ENCODE measurements at regions not wholly inside any gene's neighbourhood (a gene's known extent, or its start where the extent isn't known, plus 50 kb on each side); places are given as distances from the start of the nearest gene placed in this dataset.
"Not testable (repeated sequence)": the region's sequence is repeated elsewhere in the genome, so short reads cannot be mapped to it uniquely, and the experiment has no call there.

DNA sequence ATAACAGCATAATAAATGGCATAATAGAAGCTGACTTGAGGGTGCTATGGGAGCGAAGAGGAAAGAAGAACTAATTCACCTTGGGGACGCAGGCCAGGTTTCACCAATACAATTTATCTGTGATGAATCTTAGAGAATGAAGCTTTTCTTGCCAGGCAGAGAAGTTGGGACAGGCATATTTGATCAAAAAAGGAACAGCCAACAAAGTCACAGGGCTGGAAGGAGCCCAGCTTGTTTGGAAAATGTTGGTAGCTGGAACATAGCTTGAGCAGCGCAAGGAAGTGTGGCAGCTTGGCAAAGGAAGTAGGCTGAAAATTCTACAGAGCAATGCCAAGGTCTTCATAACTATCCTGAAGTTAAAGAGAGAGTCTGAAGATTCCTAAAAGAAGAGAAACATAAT, 181.5 kb upstream of the OR13F1 start:
- no peak overlapping the region for H3K9ac ChIP-seq (ENCODE audit: extremely low read depth, insufficient read length, low read length)
- H3K9me3 ChIP-seq (ENCODE audit: control insufficient read depth, low read depth, low read length): no peaks in the 10 kb centered on the region
- WGBS (ENCODE audit: extremely low coverage, insufficient read length, low lambda C conversion rate): no CpG with 5 or more reads among the region's 3 CpGs
- H3K4me1 ChIP-seq (ENCODE audit: insufficient read depth, low read length): no peaks in the 10 kb centered on the region
- peak overlapping the region in 1 of 3 experiments; percentile 20; a peak in 1 of 7 replicates for H3K27ac Mint-ChIP-seq
- H2BK120ac ChIP-seq (ENCODE audit: low read depth, low read length, poor library complexity, severe bottlenecking): no peak overlapping the region
- no peak overlapping the region for H2AK5ac ChIP-seq (ENCODE audit: insufficient read length, low read length)
- H4K5ac ChIP-seq (ENCODE audit: insufficient read length, low read depth, low read length): no peak overlapping the region
- H4K91ac ChIP-seq (ENCODE audit: insufficient read length, low read depth, low read length): no peak overlapping the region
- H2BK20ac ChIP-seq (ENCODE audit: low read depth, low read length, poor library complexity, severe bottlenecking): no peak overlapping the region
- H3T11ph ChIP-seq (ENCODE audit: low read length): no peak overlapping the region
- H2BK15ac ChIP-seq (ENCODE audit: low read depth, low read length): no peak overlapping the region
- H3K4ac ChIP-seq (ENCODE audit: low read depth, low read length): no peak overlapping the region
- H3K4me3 Mint-ChIP-seq: no peak overlapping the region
- H3K14ac ChIP-seq (ENCODE audit: insufficient read depth, low read length): no peak overlapping the region
- no peak for DNase-seq
- no peaks in the 10 kb centered on the region for H3K23me2 ChIP-seq (ENCODE audit: insufficient read length, low read depth, low read length, poor library complexity, severe bottlenecking)
- H3K56ac ChIP-seq (ENCODE audit: insufficient read length, low read depth, low read length): no peak overlapping the region
- no peak overlapping the region for H4K8ac ChIP-seq (replicated peaks; ENCODE audit: insufficient read length, low read depth, low read length)
- no peaks in the 10 kb centered on the region for H3K79me2 ChIP-seq (ENCODE audit: insufficient read depth, low read length)
- H3K9me3 Mint-ChIP-seq: no peaks in the 10 kb centered on the region
- H2BK5ac ChIP-seq (ENCODE audit: insufficient read length, low read length): no peak overlapping the region
- H3K4me2 ChIP-seq (ENCODE audit: insufficient read depth, insufficient read length, low read length): no peak overlapping the region
- H3K79me1 ChIP-seq (ENCODE audit: insufficient read depth, low read depth, low read length, poor library complexity, severe bottlenecking): no peaks in the 10 kb centered on the region
- H3K36me3 Mint-ChIP-seq (ENCODE audit: insufficient read depth in 1 of 3, low read depth in 3 of 3): no peaks in the 10 kb centered on the region; a peak in 1 of 7 replicates
- peaks cover 1% of the 10 kb centered on the region; the same call in 1 of the 2 replicates for H3K27me3 Mint-ChIP-seq (ENCODE audit: low read depth)
- H2BK12ac ChIP-seq (ENCODE audit: insufficient read length, low read depth, low read length): no peak overlapping the region
- no peak overlapping the region for H2AFZ ChIP-seq (ENCODE audit: low read length)
- no peaks in the 10 kb centered on the region for H3K27me3 ChIP-seq (ENCODE audit: insufficient read depth, low read length)
- H4K20me1 ChIP-seq (ENCODE audit: control insufficient read depth, insufficient read depth, insufficient read length): no peaks in the 10 kb centered on the region
- no peak overlapping the region for H3K27ac ChIP-seq (ENCODE audit: insufficient read length, low read depth, low read length)
- no peak overlapping the region for H3K18ac ChIP-seq (ENCODE audit: insufficient read length, low read depth, low read length)
- H3K4me1 Mint-ChIP-seq: 0 out of 4 replicates have a peak, but pooled peaks cover 0 to 2% of the 10 kb centered on the region in 2 experiments
- TF ChIP-seq, protein P1, sequence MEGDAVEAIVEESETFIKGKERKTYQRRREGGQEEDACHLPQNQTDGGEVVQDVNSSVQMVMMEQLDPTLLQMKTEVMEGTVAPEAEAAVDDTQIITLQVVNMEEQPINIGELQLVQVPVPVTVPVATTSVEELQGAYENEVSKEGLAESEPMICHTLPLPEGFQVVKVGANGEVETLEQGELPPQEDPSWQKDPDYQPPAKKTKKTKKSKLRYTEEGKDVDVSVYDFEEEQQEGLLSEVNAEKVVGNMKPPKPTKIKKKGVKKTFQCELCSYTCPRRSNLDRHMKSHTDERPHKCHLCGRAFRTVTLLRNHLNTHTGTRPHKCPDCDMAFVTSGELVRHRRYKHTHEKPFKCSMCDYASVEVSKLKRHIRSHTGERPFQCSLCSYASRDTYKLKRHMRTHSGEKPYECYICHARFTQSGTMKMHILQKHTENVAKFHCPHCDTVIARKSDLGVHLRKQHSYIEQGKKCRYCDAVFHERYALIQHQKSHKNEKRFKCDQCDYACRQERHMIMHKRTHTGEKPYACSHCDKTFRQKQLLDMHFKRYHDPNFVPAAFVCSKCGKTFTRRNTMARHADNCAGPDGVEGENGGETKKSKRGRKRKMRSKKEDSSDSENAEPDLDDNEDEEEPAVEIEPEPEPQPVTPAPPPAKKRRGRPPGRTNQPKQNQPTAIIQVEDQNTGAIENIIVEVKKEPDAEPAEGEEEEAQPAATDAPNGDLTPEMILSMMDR (conservative IDR thresholded peaks at IDR 0.05): no peak
- no peak overlapping the region for H3K23ac ChIP-seq (ENCODE audit: insufficient read length, low read depth, low read length)

DNA sequence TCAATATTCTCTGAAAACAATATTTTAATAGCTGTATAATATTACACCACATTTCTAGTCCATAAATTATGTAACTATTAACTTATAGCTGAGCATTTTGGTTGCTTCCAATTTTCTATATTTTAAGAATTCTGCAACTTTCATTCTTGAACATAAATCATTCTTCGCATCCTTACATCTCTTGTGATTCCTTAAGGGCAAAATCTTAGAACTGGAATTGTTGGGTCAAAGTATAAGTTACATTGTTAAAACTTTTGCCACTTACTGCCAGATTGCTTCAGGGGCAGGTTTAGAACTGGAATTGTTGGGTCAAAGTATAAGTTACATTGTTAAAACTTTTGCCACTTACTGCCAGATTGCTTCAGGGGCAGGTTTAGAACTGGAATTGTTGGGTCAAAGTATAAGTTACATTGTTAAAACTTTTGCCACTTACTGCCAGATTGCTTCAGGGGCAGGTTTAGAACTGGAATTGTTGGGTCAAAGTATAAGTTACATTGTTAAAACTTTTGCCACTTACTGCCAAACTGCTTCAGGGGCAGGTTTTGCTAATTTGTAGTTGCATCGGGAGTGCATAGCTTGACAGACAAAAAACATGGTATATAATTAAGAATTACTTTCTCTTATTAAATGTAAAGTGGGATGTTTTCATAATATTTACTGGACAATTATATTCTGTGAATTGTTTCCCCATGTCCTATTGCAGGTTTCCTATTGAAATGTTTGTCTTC, 179.9 kb upstream of the OR13F1 start:
- H2AFZ ChIP-seq (ENCODE audit: low read length); H3K23ac ChIP-seq (ENCODE audit: insufficient read length, low read depth, low read length); H4K91ac ChIP-seq (ENCODE audit: insufficient read length, low read depth, low read length); H3K4me1 Mint-ChIP-seq; H3K9me3 ChIP-seq (ENCODE audit: control insufficient read depth, low read depth, low read length); H4K8ac ChIP-seq (replicated peaks; ENCODE audit: insufficient read length, low read depth, low read length); H3K14ac ChIP-seq (ENCODE audit: insufficient read depth, low read length); H3K4me3 Mint-ChIP-seq; H3K9me3 Mint-ChIP-seq; H3K18ac ChIP-seq (ENCODE audit: insufficient read length, low read depth, low read length); H4K5ac ChIP-seq (ENCODE audit: insufficient read length, low read depth, low read length); H3K23me2 ChIP-seq (ENCODE audit: insufficient read length, low read depth, low read length, poor library complexity, severe bottlenecking); H3T11ph ChIP-seq (ENCODE audit: low read length); H3K27me3 Mint-ChIP-seq (ENCODE audit: low read depth); H3K56ac ChIP-seq (ENCODE audit: insufficient read length, low read depth, low read length); H2BK120ac ChIP-seq (ENCODE audit: low read depth, low read length, poor library complexity, severe bottlenecking); H2BK20ac ChIP-seq (ENCODE audit: low read depth, low read length, poor library complexity, severe bottlenecking); H3K79me2 ChIP-seq (ENCODE audit: insufficient read depth, low read length); H3K27me3 ChIP-seq (ENCODE audit: insufficient read depth, low read length); H3K9ac ChIP-seq (ENCODE audit: extremely low read depth, insufficient read length, low read length); H2BK12ac ChIP-seq (ENCODE audit: insufficient read length, low read depth, low read length); H3K79me1 ChIP-seq (ENCODE audit: insufficient read depth, low read depth, low read length, poor library complexity, severe bottlenecking); DNase-seq; H3K4me1 ChIP-seq (ENCODE audit: insufficient read depth, low read length); H4K20me1 ChIP-seq (ENCODE audit: control insufficient read depth, insufficient read depth, insufficient read length); H3K27ac Mint-ChIP-seq; H3K36me3 Mint-ChIP-seq (ENCODE audit: insufficient read depth in 1 of 3, low read depth in 3 of 3); H3K27ac ChIP-seq (ENCODE audit: insufficient read length, low read depth, low read length); H2AK5ac ChIP-seq (ENCODE audit: insufficient read length, low read length); H2BK15ac ChIP-seq (ENCODE audit: low read depth, low read length); H3K4ac ChIP-seq (ENCODE audit: low read depth, low read length); H2BK5ac ChIP-seq (ENCODE audit: insufficient read length, low read length); H3K4me2 ChIP-seq (ENCODE audit: insufficient read depth, insufficient read length, low read length): not testable (repeated sequence)
- no CpG with 5 or more reads among the region's 2 CpGs for WGBS (ENCODE audit: extremely low coverage, insufficient read length, low lambda C conversion rate)

All from H9 (cell line).